Loucy (cell line): ENCODE measurements at regions not wholly inside any gene's neighbourhood (a gene's known extent, or its start where the extent isn't known, plus 50 kb on each side); places are given as distances from the start of the nearest gene placed in this dataset.

Source experiments
- H2AFZ ChIP-seq: fragments of 200-600 bp; sonication (generic); 2 replicates; pipeline ENCODE4 v1.6.0; 2016; ENCODE audit warnings: antibody characterized with exemption, mild to moderate bottlenecking, low read length, moderate library complexity
- H3F3A ChIP-seq: fragments of 200-600 bp; 2 replicates; pipeline ENCODE4 v1.6.0; 2016; ENCODE audit warnings: antibody characterized with exemption, low read depth, mild to moderate bottlenecking
- H3K27me3 ChIP-seq: fragments of 200-600 bp; sonication (generic); 2 replicates; pipeline ENCODE4 v1.6.1; 2014; ENCODE audit warnings: low read length, mild to moderate bottlenecking; ENCODE audit not compliant: insufficient read depth, poor library complexity, severe bottlenecking
- H3K36me3 ChIP-seq: fragments of 200-600 bp; sonication (generic); 2 replicates; pipeline ENCODE4 v1.6.1; 2016; ENCODE audit warnings: low read length; ENCODE audit not compliant: insufficient read depth
- H3K4me1 ChIP-seq: fragments of 200-600 bp; sonication (generic); 2 replicates; pipeline ENCODE4 v1.5.1; 2014; ENCODE audit warnings: low read length, mild to moderate bottlenecking; ENCODE audit not compliant: insufficient read depth, poor library complexity, severe bottlenecking
- H3K4me2 ChIP-seq: fragments of 200-600 bp; sonication (generic); 2 replicates; pipeline ENCODE4 v1.6.0; 2014; ENCODE audit warnings: antibody characterized with exemption, low read length, low read depth, mild to moderate bottlenecking; ENCODE audit not compliant: poor library complexity, severe bottlenecking
- H3K4me3 ChIP-seq: fragments of 200-600 bp; sonication (generic); 2 replicates; pipeline ENCODE4 v1.5.1; 2014; ENCODE audit warnings: low read length, mild to moderate bottlenecking, mixed read lengths; ENCODE audit not compliant: poor library complexity, severe bottlenecking
- H3K79me2 ChIP-seq: fragments of 200-600 bp; sonication (generic); 2 replicates; pipeline ENCODE4 v1.6.1; 2014; ENCODE audit warnings: low read length; ENCODE audit not compliant: insufficient read depth
- H3K9ac ChIP-seq: fragments of 200-600 bp; sonication (generic); 2 replicates; pipeline ENCODE4 v1.6.0; 2014; ENCODE audit warnings: mild to moderate bottlenecking, low read depth, low read length, moderate library complexity; ENCODE audit not compliant: poor library complexity, severe bottlenecking
- H3K9me2 ChIP-seq: fragments of 200-600 bp; sonication (generic); replicated peaks from 2 replicates; pipeline ENCODE4 v1.6.1; 2016; ENCODE audit warnings: low read depth, low read length, mixed read lengths
- H3K9me3 ChIP-seq: fragments of 200-600 bp; sonication (generic); 2 replicates; pipeline ENCODE4 v1.6.1; 2014; ENCODE audit warnings: mild to moderate bottlenecking, antibody characterized with exemption, low read length, low read depth; ENCODE audit not compliant: insufficient read depth
- H4K20me1 ChIP-seq: fragments of 200-600 bp; sonication (generic); 2 replicates; pipeline ENCODE4 v1.6.0; 2014; ENCODE audit warnings: antibody characterized with exemption, low read length, mild to moderate bottlenecking; ENCODE audit not compliant: insufficient read depth, poor library complexity, severe bottlenecking
- CTCF ChIP-seq: fragments of 200-600 bp; sonication (generic); conservative IDR thresholded peaks from 2 replicates; pipeline ENCODE4 v1.5.1; 2014; ENCODE audit warnings: mild to moderate bottlenecking, antibody characterized with exemption, low read length
- EZH2phosphoT487 ChIP-seq: fragments of 200-600 bp; IDR thresholded peaks from 2 replicates; pipeline ENCODE4 v1.6.1; 2018; ENCODE audit warnings: antibody characterized with exemption, mild to moderate bottlenecking, moderate library complexity, borderline replicate concordance

GRCh38 chr16:35651841-35652240, 2192.4 kb downstream of the TP53TG3F start:
- Histone ChIP-seq H2AFZ (no peak overlapping the region), H4K20me1 (no peaks in the 10 kb centered on the region), H3K36me3 (no peaks in the 10 kb centered on the region), H3F3A (no peaks in the 10 kb centered on the region), H3K4me1 (no peaks in the 10 kb centered on the region), H3K9ac (no peak overlapping the region), H3K9me2 (no peaks in the 10 kb centered on the region), H3K79me2 (no peaks in the 10 kb centered on the region), H3K27me3 (no peaks in the 10 kb centered on the region), H3K9me3 (peaks cover 4% of the 10 kb centered on the region; the same call in 1 of the 2 replicates), H3K4me2 (no peak overlapping the region), H3K4me3 (no peak overlapping the region)
- TF ChIP-seq CTCF (no peak), EZH2phosphoT487 (no peak)

- Histone ChIP-seq H2AFZ (no peak overlapping the region), H3F3A (no peaks in the 10 kb centered on the region), H3K4me2 (no peak overlapping the region), H3K4me3 (no peak overlapping the region), H3K9me2 (no peaks in the 10 kb centered on the region), H3K9ac (no peak overlapping the region), H3K27me3 (no peaks in the 10 kb centered on the region), H3K36me3 (no peaks in the 10 kb centered on the region), H3K79me2 (no peaks in the 10 kb centered on the region), H4K20me1 (no peaks in the 10 kb centered on the region), H3K4me1 (no peaks in the 10 kb centered on the region), H3K9me3 (peaks cover 9% of the 10 kb centered on the region)
- TF ChIP-seq CTCF = no peak
- no peak for TF ChIP-seq EZH2phosphoT487
Observed at GRCh38 chr16:35664091-35664693, 2204.8 kb downstream of the TP53TG3F start.

GRCh38 chr16:35685085-35685484, 2225.7 kb downstream of the TP53TG3F start:
- Histone ChIP-seq H3K27me3 (no peaks in the 10 kb centered on the region), H3F3A (no peaks in the 10 kb centered on the region), H3K4me1 (no peaks in the 10 kb centered on the region), H3K9me2 (no peaks in the 10 kb centered on the region), H3K9ac (no peak overlapping the region), H4K20me1 (no peaks in the 10 kb centered on the region), H3K36me3 (no peaks in the 10 kb centered on the region), H2AFZ (no peak overlapping the region), H3K4me3 (no peak overlapping the region), H3K79me2 (no peaks in the 10 kb centered on the region), H3K9me3 (peaks cover 10% of the 10 kb centered on the region; the same call in 1 of the 2 replicates), H3K4me2 (no peak overlapping the region)
- TF ChIP-seq CTCF (no peak), EZH2phosphoT487 (no peak)
